Right ventricle myocardium superior (tissue), 1 donor: ENCODE measurements at regions not wholly inside any gene's neighbourhood (a gene's known extent, or its start where the extent isn't known, plus 50 kb on each side); places are given as distances from the start of the nearest gene placed in this dataset.
"Not testable (repeated sequence)": the region's sequence is repeated elsewhere in the genome, so short reads cannot be mapped to it uniquely, and the experiment has no call there.

Experiments used
- ATAC-seq: fragments of 200-7000 bp; cut with Tn5 transposase; one replicate; pipeline ENCODE4 v1.9.1; 2020; ENCODE audit warnings: mild to moderate bottlenecking; ENCODE audit not compliant: poor library complexity
- DNase-seq: peaks from one replicate; pipeline ENCODE4 v3.0.0-alpha.2; 2020
- intact Hi-C: fragments of 100-400 bp; cut with DNase I; formaldehyde crosslinking; loops from one replicate; pipeline ENCODE4 v1.11.2; 2022
- donor health status: DM: no; HTN: yes; CAD: no; lungs with severe emphysema.

DNA sequence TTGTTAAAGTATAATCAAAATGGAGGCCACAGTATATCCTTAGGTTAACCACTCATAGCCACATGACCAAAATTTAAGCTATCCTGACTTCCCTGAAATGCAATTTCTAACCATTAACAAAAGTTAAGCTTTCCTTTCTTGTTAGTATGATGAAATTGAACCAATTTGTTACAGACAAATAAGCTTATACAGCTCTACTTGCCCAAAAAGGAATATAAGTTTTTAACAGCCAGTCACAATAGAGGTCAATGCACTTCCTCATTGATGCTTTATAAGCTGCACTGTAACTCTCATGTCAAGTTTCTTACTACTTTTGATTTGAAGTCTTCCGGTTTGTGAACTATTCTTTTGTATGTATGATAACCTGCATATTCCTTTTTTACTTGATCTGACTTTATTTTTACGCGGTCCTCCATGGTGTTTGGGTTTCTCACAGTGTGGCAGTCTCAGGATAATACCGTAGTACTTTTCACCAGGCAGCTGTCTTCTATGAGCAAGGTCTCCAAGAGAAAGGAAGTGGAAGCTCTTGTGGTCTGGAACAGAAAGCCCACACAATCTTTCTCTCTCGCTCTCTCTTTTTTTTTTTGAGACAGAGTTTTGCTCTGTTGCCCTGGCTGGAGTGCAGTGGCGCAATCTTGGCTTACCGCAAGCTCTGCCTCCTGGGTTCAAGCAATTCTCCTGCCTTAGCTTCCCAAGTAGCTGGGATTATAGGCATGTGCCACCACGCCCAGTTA lies 331.6 kb downstream of the SRGAP2C start:
- DNase-seq (peak; percentile 67), ATAC-seq (peak; percentile 71)
- intact Hi-C loops, result no loop called here

DNA sequence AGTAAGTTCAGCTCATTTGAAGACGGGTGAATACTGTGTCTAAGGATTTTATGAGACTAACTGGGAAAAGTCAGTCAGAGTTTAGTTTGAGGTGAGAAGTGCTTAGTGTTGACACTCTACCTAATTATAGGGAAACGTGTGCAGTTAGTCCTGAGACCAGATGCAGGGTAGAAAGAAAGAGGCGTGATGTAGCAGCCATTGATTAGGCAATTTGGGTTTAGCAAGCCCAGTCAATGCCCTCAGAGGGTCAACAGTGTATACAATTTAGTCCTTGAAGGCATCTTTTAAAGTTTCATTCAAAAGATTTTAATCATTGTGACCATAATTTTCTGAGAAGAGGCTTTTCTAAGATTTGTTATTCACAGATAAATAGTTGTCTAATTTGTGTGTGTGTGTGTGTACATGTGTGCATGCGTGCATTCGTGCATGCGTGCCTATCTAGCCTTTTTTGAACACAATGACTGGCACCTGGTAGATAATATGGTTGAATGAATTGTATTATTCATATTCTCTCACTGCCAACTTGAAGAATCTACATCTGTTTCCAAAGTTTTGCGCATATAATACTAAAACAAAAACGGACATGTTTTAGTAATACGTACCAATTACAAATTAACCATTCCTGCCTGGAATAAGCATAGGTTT lies 332.9 kb downstream of the SRGAP2C start:
- intact Hi-C loops, result no loop called here
- ATAC-seq, result no peak
- no peak for DNase-seq

DNA sequence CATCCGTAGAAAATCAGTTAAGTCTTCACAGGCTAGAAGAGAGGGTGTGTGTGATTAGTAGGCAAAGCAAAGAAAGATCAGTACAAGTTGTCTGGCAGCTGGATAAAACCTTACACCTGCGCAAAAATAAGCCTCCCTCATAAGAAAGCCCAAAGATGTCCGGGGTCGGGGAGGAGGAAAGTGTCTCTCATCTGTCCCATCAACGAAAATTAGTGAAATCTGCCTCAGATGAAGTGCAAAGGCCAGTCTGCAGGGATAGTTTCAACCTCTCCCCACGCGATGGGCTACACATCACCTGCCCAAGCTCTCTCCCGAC lies 333.9 kb downstream of the SRGAP2C start:
- intact Hi-C loops, result no loop called here
- ATAC-seq, result no peak
- no peak for DNase-seq

DNA sequence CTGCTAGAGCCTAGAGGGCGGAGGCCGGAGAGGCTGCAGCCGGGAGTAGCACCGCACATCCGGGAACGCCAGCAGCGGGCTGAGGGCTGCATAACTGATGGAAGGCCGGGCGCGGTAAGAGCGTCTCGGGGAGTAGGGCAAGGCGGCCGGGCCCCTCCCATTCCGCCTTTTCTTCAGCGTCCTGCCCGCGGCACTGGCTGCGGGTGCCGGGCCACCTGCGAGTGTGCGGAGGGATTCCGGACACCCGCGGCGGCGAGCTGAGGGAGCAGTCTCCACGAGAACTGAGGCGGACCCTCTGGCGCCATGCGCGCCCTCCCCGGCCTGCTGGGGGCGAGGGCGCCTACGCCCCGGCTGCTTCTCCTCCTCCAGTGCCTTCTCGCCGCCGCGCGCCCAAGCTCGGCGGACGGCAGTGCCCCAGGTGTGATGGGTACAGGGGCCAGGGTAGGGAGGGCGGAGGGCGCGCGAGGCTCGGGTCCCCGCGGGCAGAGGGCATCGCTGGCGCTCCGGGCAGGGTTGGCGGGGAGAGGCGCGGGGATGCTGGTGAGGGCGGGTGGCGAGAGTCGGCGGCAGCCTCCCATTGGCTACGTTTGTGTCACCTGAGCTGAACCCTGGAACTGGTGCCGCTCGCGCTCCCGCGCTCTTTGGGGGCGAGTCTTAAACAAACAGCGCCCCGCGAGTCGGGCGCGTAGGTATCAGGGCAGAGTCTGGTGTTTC lies 334.4 kb downstream of the SRGAP2C start:
- ATAC-seq, result peak; percentile 86
- peak; percentile 76 for DNase-seq

DNA sequence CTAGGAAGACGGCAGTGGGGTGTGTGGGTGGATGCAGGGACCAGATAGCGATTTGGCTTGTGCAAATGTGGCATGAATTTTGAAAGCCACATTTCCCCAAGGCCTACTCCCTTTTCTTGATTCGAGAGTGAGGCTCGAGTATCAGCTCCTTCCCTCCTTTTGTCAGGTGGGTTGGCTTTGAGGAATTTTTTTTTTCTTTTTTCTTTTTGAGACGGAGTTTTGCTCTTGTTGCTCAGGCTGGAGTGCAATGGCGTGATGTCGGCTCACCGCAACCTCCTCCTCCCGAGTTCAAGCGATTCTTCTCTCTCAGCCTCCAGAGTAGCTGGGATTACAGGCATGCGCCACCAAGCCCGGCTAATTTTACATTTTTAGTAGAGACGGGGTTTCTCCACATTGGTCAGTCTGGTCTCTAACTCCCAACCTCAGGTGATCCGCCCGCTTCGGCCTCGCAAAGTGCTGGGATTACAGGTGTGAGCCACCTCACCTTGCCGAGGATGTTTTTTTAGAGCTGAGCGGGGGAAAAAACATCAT lies 335.0 kb downstream of the SRGAP2C start:
- intact Hi-C loops, result not testable (repeated sequence)

More for the DNA sequence above, 334.4 kb downstream of the SRGAP2C start:
- intact Hi-C loops, result no loop called here

DNA sequence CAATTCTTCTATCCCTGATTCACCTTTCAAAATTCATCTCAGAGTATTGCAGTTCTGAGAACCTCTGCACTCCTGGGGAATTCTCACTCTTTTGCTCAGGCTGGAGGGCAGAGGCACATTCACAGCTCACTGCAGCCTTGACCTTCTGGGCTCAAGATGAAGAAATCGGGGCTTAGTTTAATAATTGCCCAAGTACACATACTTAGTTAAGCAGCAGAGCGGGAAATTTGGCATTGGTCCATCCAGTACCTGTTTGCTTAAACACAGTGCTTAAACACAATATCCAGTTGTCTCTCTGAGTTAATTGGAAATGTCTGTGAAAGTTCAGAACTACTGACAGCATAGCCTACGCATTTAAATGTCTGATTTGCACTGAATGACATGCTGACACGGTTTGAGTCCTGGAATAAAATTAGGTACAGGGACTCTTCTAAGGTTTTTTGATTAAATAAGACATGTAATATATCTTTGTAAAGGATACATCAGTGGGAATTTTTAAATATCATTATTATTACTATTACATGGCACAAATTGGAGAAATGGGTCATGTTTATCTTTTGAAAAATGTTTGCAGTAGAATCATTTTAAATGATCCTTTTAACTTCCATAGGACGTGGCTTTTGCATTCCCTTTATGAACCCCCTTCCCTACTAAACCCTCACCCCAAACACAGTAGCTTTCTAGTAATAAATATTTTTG lies 337.4 kb downstream of the SRGAP2C start:
- intact Hi-C loops, result no loop called here
- ATAC-seq, result no peak
- DNase-seq, result no peak

More for the DNA sequence above, 335.0 kb downstream of the SRGAP2C start:
- not testable (repeated sequence) for ATAC-seq, DNase-seq

DNA sequence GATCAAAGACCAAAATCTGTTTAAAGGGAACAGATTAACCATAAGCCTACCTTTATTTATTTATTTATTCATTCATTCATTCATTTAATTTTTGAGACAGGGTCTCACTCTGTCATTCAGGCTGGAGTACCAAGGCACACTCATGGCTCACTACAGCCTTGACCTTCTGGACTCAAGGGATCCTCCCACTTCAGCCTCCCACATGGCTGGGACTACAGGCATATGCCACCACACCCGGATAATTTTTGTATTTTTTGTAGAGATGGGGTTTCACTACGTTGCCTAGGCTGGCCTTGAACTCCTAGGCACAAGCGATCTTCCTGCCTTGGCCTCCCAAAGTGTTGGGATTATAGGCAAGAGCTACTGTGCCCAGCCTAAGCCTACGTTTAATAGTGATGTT lies 338.3 kb downstream of the SRGAP2C start:
- ATAC-seq, intact Hi-C loops, DNase-seq: not testable (repeated sequence)

DNA sequence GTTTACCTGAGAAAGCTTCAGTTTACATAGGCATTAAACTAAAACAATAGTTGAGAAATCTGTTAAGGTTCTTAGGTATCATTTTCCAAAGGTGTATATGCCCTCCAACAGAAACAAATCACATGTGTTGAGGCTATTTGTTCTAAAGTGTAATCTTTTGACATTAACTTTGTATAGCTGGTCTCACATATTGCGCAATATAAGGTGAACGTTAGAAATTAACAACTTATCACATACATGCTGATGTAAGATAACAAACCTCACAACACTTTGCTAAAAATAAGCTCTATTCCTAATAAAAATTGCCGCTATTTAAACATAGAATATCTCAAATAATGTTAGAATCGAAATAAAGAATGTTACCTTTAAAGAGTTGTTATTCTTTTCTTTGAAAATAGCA lies 340.6 kb downstream of the SRGAP2C start:
- no peak for DNase-seq
- intact Hi-C loops, result no loop called here
- ATAC-seq, result no peak

DNA sequence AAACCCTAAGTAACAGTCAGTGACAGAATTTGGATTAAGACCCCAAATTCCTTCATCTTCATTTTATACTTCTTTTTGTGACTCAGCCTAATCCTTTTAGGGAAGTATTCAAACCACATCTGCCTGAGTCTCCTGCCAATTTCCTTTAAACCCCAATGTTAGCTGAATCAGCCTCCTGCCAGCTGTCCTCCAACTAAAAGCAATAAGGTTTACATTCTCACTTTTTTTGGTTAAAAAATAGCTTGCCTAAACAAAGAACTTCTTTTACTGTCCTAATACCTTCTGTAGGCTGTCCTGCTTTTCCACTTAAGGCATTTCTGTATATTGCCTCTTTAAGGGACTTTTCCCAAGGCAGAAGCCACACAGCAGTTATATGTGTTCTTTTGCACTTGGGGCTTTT lies 344.2 kb downstream of the SRGAP2C start:
- DNase-seq, intact Hi-C loops, ATAC-seq: not testable (repeated sequence)

DNA sequence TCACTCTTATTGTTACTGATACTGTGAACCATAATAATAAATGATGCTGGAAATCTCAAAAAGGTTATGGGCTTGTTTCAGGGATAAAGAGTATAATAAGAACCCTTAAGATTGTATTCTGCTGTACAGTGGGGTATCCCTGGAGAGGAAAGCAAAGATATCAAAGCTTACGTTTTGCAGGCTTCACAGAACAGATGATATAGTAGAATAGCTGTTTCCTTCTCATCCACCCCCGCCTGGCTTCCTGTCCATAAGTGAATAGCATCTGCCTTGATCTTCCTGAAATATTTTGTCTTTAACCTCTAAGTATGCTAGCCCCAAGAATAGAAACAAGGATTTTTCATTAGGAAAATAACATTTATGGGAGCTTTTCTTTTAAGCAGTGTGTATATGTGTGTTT lies 345.3 kb downstream of the SRGAP2C start:
- DNase-seq, ATAC-seq, intact Hi-C loops: not testable (repeated sequence)

DNA sequence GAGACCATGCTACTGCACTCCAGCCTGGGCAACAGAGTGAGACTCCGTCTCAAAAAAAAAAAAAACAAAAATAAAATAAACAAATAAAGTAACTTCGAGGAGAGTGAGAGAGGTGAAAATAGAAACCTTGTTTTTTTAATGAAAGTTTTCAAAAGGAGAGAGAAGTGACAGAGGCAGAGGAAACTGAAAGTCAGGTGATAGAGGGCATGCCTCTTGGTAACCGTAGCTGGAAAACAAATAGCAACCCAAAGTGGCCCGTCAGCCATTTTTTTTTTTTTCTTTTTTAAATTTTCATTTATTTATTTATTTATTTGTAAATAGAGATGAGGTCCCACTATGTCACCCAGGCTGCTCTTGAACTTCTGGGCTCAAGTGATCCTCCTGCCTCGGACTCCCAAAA lies 347.0 kb downstream of the SRGAP2C start:
- not testable (repeated sequence) for DNase-seq, ATAC-seq

DNA sequence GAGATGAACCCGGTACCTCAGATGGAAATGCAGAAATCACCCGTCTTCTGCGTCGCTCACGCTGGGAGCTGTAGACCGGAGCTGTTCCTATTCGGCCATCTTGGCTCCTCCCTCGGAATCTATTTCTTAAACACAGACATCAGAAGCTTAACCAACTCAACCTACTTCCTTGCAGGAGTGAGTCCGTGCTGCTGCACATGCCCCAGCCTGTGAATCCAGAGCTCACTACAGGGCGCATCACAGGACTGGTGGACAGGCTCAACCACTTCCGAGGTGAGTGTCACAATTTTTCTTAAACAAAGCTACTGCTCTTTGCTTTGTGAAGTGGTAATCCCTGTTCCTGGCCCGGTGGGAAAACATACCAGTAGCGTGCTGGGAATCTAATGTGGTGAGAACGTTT lies 353.4 kb downstream of the SRGAP2C start:
- DNase-seq, ATAC-seq, intact Hi-C loops: not testable (repeated sequence)

More for the DNA sequence above, 347.0 kb downstream of the SRGAP2C start:
- intact Hi-C loops, result not testable (repeated sequence)

DNA sequence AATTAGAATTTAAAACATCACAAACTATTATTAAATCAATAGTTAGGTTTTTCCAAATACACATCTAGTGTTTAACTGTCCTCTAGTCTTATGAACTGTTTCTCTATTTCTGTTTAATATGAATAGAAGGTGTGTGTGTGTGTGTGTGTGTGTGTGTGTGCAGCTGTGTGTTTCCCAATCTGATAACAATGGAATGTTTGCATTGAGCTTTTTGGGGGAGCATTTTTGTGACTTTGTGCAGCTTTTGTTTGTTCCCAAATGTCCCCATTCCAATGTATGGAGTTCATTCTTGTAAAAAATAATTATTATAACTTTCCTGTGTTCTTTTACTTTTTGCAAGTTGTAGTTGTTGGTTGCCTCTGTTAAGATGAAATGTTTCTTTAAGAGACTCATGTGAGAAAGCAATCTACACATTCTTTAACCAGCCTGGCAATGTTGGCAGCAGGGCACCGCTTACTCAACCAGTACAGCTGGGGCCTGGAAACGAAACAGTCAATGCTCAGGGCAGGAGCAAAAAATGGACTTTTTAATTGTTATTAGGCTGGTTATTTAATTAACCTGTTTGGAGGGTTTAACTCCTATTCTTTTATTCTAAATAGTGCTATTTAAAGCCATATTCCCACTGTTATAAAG lies 354.3 kb downstream of the SRGAP2C start:
- no peak for DNase-seq
- ATAC-seq, result no peak
- intact Hi-C loops, result no loop called here

DNA sequence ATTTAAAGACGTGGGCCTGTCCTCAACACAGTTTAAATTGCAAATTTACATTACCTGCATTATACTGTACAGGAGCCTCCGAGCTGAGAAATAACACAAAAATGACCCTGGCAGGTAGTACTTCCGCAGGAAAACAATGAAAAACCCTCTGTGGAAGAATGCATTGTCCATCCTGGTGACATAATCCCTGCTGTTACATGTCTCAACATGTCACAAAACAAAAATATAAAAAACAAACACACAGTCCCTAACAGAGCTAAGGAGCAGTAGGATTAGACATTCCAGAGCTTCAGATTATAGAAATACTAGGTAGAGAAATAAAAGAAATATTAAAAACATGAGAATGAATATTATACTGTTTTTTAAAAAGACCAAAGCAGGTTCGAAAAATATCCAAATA lies 359.2 kb downstream of the SRGAP2C start:
- ATAC-seq, intact Hi-C loops, DNase-seq: not testable (repeated sequence)

DNA sequence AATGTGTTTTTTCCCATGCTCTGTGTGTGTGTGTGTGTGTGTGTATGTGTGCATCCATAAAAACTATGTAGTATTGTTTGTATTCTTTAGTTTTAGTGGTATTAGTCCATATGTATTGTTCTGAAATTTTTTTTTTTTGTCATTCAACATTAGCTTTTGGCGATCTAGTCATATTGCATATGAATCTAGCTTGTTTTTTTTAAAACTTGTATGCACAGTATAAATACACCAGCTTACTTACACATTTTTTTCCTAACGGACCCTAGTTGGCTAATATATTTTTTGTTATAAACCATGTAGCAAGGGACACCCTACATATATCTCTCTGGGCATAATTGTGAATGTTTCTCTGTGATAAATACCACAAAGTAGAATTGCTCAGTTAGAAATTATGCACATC lies 359.7 kb downstream of the SRGAP2C start:
- DNase-seq (no peak), ATAC-seq (no peak)
- intact Hi-C loops, result no loop called here

DNA sequence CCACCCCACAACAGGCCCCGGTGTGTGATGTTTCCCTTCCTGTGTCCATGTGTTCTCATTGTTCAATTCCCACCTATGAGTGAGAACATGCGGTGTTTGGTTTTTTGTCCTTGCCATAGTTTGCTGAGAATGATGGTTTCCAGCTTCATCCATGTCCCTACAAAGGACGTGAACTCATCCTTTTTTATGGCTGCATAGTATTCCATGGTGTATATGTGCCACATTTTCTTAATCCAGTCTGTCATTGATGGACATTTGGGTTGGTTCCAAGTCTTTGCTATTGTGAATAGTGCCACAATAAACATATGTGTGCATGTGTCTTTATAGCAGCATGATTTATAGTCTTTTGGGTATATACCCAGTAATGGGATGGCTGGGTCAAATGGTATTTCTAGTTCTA lies 361.1 kb downstream of the SRGAP2C start:
- intact Hi-C loops, DNase-seq, ATAC-seq: not testable (repeated sequence)

DNA sequence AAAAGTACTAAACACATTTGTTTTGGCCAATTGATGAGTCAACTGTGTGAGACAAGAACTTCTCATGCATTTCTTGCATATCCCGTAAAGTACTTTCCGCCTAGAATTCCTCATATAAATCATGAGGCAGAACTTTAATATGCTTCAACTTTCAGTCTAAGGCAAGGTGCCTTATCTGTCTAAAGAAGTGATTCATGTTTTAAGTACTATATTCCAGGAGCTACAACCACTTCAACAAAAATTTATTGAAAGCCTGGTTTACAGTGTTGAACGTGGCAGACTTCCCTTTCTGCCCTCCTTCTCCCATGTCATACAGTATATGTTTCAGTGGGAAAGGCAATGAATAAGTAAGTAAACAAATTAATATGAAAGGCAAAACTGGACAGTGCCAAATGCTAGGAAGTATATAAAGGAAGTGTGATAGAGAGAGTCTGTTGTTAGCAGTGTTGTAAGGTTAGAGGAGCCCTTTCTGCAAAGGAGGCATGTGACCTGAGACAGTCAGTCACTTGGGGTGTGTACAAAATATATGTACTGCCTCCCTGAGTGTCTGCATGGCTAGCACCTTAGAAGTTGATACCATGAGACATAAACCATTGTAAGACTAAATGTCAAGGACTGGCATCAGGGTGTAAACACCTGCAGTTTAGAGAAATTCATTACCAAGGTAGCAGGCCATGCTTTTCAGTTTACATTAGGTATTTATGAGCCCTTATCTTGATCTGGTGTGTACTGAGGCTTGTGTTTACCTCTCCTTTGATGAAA lies 362.2 kb downstream of the SRGAP2C start:
- DNase-seq (no peak), ATAC-seq (no peak)
- intact Hi-C loops, result no loop called here

DNA sequence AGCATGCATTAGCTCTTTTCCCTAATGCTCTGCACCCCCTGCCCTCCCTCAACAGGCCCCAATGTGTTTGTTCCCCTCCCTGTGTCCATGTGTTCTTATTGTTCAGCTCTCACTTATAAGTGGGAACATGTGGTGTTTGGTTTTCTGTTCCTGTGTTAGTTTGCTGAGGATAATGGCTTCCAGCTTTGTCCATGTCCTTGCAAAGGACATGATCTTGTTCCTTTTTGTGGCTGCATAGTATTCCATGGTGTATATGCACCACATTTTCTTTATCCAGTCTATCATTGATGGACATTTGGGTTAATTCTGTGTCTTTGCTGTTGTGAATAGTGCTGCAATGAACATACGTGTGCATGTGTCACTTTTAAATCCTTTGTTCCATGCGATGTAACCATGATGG lies 363.0 kb downstream of the SRGAP2C start:
- intact Hi-C loops, ATAC-seq, DNase-seq: not testable (repeated sequence)
